ENCODE measurements at regions not wholly inside any gene's neighbourhood (a gene's known extent, or its start where the extent isn't known, plus 50 kb on each side); places are given as distances from the start of the nearest gene placed in this dataset.

- TF ChIP-seq, protein P1, sequence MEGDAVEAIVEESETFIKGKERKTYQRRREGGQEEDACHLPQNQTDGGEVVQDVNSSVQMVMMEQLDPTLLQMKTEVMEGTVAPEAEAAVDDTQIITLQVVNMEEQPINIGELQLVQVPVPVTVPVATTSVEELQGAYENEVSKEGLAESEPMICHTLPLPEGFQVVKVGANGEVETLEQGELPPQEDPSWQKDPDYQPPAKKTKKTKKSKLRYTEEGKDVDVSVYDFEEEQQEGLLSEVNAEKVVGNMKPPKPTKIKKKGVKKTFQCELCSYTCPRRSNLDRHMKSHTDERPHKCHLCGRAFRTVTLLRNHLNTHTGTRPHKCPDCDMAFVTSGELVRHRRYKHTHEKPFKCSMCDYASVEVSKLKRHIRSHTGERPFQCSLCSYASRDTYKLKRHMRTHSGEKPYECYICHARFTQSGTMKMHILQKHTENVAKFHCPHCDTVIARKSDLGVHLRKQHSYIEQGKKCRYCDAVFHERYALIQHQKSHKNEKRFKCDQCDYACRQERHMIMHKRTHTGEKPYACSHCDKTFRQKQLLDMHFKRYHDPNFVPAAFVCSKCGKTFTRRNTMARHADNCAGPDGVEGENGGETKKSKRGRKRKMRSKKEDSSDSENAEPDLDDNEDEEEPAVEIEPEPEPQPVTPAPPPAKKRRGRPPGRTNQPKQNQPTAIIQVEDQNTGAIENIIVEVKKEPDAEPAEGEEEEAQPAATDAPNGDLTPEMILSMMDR (IDR thresholded peaks at IDR 0.05), result no peak
- no peak for TF ChIP-seq POLR2AphosphoS5 (IDR thresholded peaks at IDR 0.05)
Measured at GRCh38 chr1:81391125-81391828, 409.5 kb upstream of the ADGRL2 start.

Measured in breast epithelium (tissue), 3 donors.